ENCODE measurements at regions not wholly inside any gene's neighbourhood (a gene's known extent, or its start where the extent isn't known, plus 50 kb on each side); places are given as distances from the start of the nearest gene placed in this dataset.

DNA sequence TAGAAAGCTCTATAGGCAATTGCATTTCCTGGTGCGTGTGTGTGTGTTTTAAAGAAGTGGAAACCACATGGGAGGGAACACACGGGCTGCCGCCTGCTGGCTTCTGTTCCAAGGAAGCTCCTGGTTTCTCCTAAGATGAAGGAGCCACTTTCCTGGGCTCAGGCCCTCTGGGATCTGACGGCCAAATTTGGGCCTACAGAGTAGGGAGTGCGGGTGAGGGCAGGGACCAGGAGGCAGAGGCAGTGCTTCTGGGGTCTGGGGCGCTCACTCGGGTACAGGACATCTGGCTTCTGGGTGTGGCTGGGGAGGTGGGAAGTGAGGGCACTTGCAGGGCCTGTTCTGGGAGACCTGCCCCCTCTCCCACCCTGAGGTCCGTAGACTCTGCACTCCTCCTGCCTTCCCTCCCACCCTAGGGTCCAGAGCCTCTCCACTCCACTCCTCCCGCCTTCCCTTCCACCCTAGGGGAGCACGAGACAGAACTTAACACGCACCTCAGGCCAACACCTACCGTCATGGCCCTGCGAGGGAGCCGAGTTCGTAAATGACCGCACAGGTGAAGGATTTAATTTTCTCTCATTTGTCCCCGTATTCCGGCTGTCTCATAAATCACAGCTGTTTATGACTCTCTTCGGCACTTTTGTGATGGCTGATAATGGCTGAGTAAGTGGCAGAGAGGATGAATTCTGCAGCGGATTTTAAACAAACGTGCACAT, 127.7 kb downstream of the KIF26A start:
- Histone ChIP-seq H3K27me3 (ENCODE audit: insufficient read depth, low read length) (no peaks in the 10 kb centered on the region), H3K79me2 (ENCODE audit: insufficient read depth, low read length) (no peaks in the 10 kb centered on the region), H3K36me3 (ENCODE audit: control insufficient read depth in 1 of 2, insufficient read depth in 2 of 2, low read length in 2 of 2) (no peaks in the 10 kb centered on the region), H2AFZ (ENCODE audit: low read depth, low read length, poor library complexity, severe bottlenecking) (no peak overlapping the region), H3K9me2 (ENCODE audit: insufficient read depth) (no peaks in the 10 kb centered on the region), H3K27ac (ENCODE audit: low read depth, low read length) (no peak overlapping the region), H3K4me3 (replicated peaks in 1 of 2; ENCODE audit: low read depth in 1 of 2, low read length in 2 of 2) (no peak overlapping the region), H3K4me2 (ENCODE audit: low read length) (no peak overlapping the region), H3K9me3 (ENCODE audit: control insufficient read depth in 1 of 2, insufficient read depth in 1 of 2, low read depth in 1 of 2, low read length in 2 of 2) (peaks cover 0 to 4% of the 10 kb centered on the region in 2 experiments; a peak in 1 of 4 replicates), H3K4me1 (ENCODE audit: control insufficient read depth in 1 of 2, insufficient read depth in 2 of 2, low read length in 2 of 2) (no peaks in the 10 kb centered on the region), H3K9ac (ENCODE audit: low read length) (no peak overlapping the region), H4K20me1 (ENCODE audit: insufficient read depth) (no peaks in the 10 kb centered on the region)
- BruUV-seq (replicated peaks) = no TSS peak
- no peak for ATAC-seq
- RAD21 ChIA-PET (ENCODE audit: low non-redundant PET in 1 of 2, low total read pairs in 2 of 2, uncharacterized antibody in 2 of 2, unreplicated experiment in 2 of 2) = no interaction called here
- TF ChIP-seq JUND (IDR thresholded peaks at IDR 0.05) (no peak), ZNF274 (IDR thresholded peaks at IDR 0.05; ENCODE audit: low read depth, low read length) (no peak), SP1 (IDR thresholded peaks at IDR 0.05; ENCODE audit: low read depth) (no peak), POLR2AphosphoS5 (IDR thresholded peaks at IDR 0.05; ENCODE audit: low read depth, low read length) (no peak), CBX3 (IDR thresholded peaks at IDR 0.05; ENCODE audit: low read depth) (no peak), YY1 (IDR thresholded peaks at IDR 0.05; ENCODE audit: extremely low read depth, insufficient replicate concordance, low read depth, low read length) (no peak), FOSL1 (IDR thresholded peaks at IDR 0.05; ENCODE audit: low read depth) (no peak), CEBPB (IDR thresholded peaks at IDR 0.05; ENCODE audit: low read depth) (no peak), RAD21 (IDR thresholded peaks at IDR 0.05; ENCODE audit: low read depth) (no peak), EZH2phosphoT487 (IDR thresholded peaks at IDR 0.05; ENCODE audit: borderline replicate concordance) (no peak), EGR1 (IDR thresholded peaks at IDR 0.05; ENCODE audit: low read depth) (no peak), SIN3A (IDR thresholded peaks at IDR 0.05; ENCODE audit: low read depth) (no peak), SRF (IDR thresholded peaks at IDR 0.05; ENCODE audit: low read depth) (no peak), TCF7L2 (IDR thresholded peaks at IDR 0.05; ENCODE audit: borderline replicate concordance, extremely low read depth, insufficient read depth, insufficient read length) (no peak)
- TF ChIP-seq, protein P1, sequence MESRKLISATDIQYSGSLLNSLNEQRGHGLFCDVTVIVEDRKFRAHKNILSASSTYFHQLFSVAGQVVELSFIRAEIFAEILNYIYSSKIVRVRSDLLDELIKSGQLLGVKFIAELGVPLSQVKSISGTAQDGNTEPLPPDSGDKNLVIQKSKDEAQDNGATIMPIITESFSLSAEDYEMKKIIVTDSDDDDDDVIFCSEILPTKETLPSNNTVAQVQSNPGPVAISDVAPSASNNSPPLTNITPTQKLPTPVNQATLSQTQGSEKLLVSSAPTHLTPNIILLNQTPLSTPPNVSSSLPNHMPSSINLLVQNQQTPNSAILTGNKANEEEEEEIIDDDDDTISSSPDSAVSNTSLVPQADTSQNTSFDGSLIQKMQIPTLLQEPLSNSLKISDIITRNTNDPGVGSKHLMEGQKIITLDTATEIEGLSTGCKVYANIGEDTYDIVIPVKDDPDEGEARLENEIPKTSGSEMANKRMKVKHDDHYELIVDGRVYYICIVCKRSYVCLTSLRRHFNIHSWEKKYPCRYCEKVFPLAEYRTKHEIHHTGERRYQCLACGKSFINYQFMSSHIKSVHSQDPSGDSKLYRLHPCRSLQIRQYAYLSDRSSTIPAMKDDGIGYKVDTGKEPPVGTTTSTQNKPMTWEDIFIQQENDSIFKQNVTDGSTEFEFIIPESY (IDR thresholded peaks at IDR 0.05; ENCODE audit: extremely low read depth, insufficient replicate concordance, low read length) = no peak
- TF ChIP-seq, protein P2, sequence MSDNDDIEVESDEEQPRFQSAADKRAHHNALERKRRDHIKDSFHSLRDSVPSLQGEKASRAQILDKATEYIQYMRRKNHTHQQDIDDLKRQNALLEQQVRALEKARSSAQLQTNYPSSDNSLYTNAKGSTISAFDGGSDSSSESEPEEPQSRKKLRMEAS (IDR thresholded peaks at IDR 0.05) = no peak
- TF ChIP-seq, protein P3, sequence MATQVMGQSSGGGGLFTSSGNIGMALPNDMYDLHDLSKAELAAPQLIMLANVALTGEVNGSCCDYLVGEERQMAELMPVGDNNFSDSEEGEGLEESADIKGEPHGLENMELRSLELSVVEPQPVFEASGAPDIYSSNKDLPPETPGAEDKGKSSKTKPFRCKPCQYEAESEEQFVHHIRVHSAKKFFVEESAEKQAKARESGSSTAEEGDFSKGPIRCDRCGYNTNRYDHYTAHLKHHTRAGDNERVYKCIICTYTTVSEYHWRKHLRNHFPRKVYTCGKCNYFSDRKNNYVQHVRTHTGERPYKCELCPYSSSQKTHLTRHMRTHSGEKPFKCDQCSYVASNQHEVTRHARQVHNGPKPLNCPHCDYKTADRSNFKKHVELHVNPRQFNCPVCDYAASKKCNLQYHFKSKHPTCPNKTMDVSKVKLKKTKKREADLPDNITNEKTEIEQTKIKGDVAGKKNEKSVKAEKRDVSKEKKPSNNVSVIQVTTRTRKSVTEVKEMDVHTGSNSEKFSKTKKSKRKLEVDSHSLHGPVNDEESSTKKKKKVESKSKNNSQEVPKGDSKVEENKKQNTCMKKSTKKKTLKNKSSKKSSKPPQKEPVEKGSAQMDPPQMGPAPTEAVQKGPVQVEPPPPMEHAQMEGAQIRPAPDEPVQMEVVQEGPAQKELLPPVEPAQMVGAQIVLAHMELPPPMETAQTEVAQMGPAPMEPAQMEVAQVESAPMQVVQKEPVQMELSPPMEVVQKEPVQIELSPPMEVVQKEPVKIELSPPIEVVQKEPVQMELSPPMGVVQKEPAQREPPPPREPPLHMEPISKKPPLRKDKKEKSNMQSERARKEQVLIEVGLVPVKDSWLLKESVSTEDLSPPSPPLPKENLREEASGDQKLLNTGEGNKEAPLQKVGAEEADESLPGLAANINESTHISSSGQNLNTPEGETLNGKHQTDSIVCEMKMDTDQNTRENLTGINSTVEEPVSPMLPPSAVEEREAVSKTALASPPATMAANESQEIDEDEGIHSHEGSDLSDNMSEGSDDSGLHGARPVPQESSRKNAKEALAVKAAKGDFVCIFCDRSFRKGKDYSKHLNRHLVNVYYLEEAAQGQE (IDR thresholded peaks at IDR 0.05; ENCODE audit: low read depth) = no peak
- TF ChIP-seq, protein P4, sequence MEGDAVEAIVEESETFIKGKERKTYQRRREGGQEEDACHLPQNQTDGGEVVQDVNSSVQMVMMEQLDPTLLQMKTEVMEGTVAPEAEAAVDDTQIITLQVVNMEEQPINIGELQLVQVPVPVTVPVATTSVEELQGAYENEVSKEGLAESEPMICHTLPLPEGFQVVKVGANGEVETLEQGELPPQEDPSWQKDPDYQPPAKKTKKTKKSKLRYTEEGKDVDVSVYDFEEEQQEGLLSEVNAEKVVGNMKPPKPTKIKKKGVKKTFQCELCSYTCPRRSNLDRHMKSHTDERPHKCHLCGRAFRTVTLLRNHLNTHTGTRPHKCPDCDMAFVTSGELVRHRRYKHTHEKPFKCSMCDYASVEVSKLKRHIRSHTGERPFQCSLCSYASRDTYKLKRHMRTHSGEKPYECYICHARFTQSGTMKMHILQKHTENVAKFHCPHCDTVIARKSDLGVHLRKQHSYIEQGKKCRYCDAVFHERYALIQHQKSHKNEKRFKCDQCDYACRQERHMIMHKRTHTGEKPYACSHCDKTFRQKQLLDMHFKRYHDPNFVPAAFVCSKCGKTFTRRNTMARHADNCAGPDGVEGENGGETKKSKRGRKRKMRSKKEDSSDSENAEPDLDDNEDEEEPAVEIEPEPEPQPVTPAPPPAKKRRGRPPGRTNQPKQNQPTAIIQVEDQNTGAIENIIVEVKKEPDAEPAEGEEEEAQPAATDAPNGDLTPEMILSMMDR (IDR thresholded peaks at IDR 0.05 in 2 of 3, conservative IDR thresholded peaks at IDR 0.05 in 1 of 3; ENCODE audit: borderline replicate concordance in 1 of 3, insufficient read depth in 1 of 3, low read depth in 2 of 3, low read length in 2 of 3) = no peak
- TF ChIP-seq, protein P5, sequence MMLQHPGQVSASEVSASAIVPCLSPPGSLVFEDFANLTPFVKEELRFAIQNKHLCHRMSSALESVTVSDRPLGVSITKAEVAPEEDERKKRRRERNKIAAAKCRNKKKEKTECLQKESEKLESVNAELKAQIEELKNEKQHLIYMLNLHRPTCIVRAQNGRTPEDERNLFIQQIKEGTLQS (IDR thresholded peaks at IDR 0.05) = no peak
- DNase-seq (ENCODE audit: low read depth, low spot score) = no peak
- CTCF ChIA-PET = no interaction called here
- intact Hi-C loops (cut with micrococcal nuclease) = no loop called here
- POLR2A ChIA-PET = no interaction called here
